B cell (primary cell): ENCODE measurements at regions not wholly inside any gene's neighbourhood (a gene's known extent, or its start where the extent isn't known, plus 50 kb on each side); places are given as distances from the start of the nearest gene placed in this dataset.

Experiments used
- ATAC-seq: fragments of 200-7000 bp; cut with Tn5 transposase; one replicate; pipeline ENCODE4 v1.10.0; 2021; ENCODE audit warnings: low read depth, mild to moderate bottlenecking, moderate number of reproducible peaks, moderate library complexity
- CTCF ChIA-PET: fragments of 350-600 bp; sonication (Branson Sonifier 250); formaldehyde crosslinking; loops from one replicate; lab custom pipeline; 2021; ENCODE audit warnings: antibody characterized with exemption, inconsistent platforms; lab: Charles Lee
- POLR2A ChIA-PET: fragments of 350-600 bp; sonication (Branson Sonifier 250); formaldehyde crosslinking; loops from one replicate; lab custom pipeline; 2021; ENCODE audit warnings: antibody characterized with exemption; lab: Charles Lee
- DNase-seq: peaks from one replicate; pipeline ENCODE4 v3.0.0; 2013
- H2AFZ ChIP-seq: 2 replicates; pipeline ENCODE4 v1.6.1; 2012; ENCODE audit warnings: mild to moderate bottlenecking, low read depth, low read length; ENCODE audit not compliant: insufficient read depth, poor library complexity, severe bottlenecking
- H3K27ac ChIP-seq, 2 donors: 1 replicate in 1 of 2; 2 replicates in 1 of 2; pipeline ENCODE4 v1.5.1; 2012 to 2013; ENCODE audit warnings: low read length in 2 of 2, mild to moderate bottlenecking in 2 of 2, moderate library complexity in 1 of 2
- H3K27me3 ChIP-seq, 4 experiments: fragments of 200-600 bp in 1 of 4; sonication (generic) in 1 of 4; replicated peaks in 1 of 4; 1 replicate in 2 of 4; 2 replicates in 2 of 4; pipeline versions ENCODE4 v1.6.1 to v1.7.0; 2013 to 2016; ENCODE audit warnings: low read length in 3 of 4, mild to moderate bottlenecking in 2 of 4, mixed read lengths in 1 of 4, moderate library complexity in 1 of 4; ENCODE audit not compliant: insufficient read depth in 4 of 4, control insufficient read depth in 3 of 4; ENCODE audit errors: control extremely low read depth in 1 of 4
- H3K36me3 ChIP-seq, 2 experiments: replicated peaks in 1 of 2; 1 replicate in 1 of 2; 2 replicates in 1 of 2; pipeline versions ENCODE4 v1.6.1 to v1.7.1; 2013; ENCODE audit warnings: low read length in 1 of 2; ENCODE audit not compliant: insufficient read depth in 2 of 2, control insufficient read depth in 1 of 2; ENCODE audit errors: control extremely low read depth in 1 of 2, extremely low read depth in 1 of 2
- H3K4me1 ChIP-seq, 2 donors: fragments of 200-600 bp in 1 of 2; sonication (generic) in 1 of 2; 1 replicate in 1 of 2; 2 replicates in 1 of 2; pipeline versions ENCODE4 v1.5.1 to v1.6.1; 2013 to 2017; ENCODE audit warnings: low read length in 2 of 2; ENCODE audit not compliant: control insufficient read depth in 2 of 2, insufficient read depth in 2 of 2
- H3K4me2 ChIP-seq: replicated peaks from 2 replicates; pipeline ENCODE3; 2012; ENCODE audit warnings: mild to moderate bottlenecking, low read depth, low read length; ENCODE audit not compliant: poor library complexity, severe bottlenecking
- H3K4me3 ChIP-seq, 5 experiments: fragments of 200-600 bp in 1 of 5; sonication (generic) in 1 of 5; 1 replicate in 3 of 5; 2 replicates in 2 of 5; pipeline versions ENCODE4 v1.5.1 to v1.7.0; 2011 to 2016; ENCODE audit warnings: low read length in 4 of 5, mild to moderate bottlenecking in 4 of 5, low read depth in 2 of 5, control low read depth in 1 of 5, moderate library complexity in 1 of 5; ENCODE audit not compliant: insufficient read depth in 1 of 5; ENCODE audit errors: control extremely low read depth in 1 of 5, extremely low read depth in 1 of 5
- H3K79me2 ChIP-seq: fragments of 200-600 bp; sonication (generic); one replicate; pipeline ENCODE4 v1.6.0; 2016; ENCODE audit warnings: low read length; ENCODE audit not compliant: control insufficient read depth, insufficient read depth
- H3K9ac ChIP-seq: fragments of 200-600 bp; sonication (generic); 2 replicates; pipeline ENCODE4 v1.6.1; 2017; ENCODE audit warnings: mild to moderate bottlenecking, low read length, moderate library complexity
- H3K9me3 ChIP-seq, 3 donors: one replicate each; pipeline versions ENCODE4 v1.6.1 to v1.7.1; 2013; ENCODE audit warnings: low read length in 2 of 3; ENCODE audit not compliant: control insufficient read depth in 2 of 3, insufficient read depth in 1 of 3; ENCODE audit errors: control extremely low read depth in 1 of 3
- H4K20me1 ChIP-seq: 2 replicates; pipeline ENCODE4 v1.6.0; 2012; ENCODE audit warnings: mild to moderate bottlenecking, low read length; ENCODE audit not compliant: insufficient read depth, control insufficient read depth, poor library complexity, severe bottlenecking
- H3K27ac Mint-ChIP-seq: one replicate; pipeline ENCODE4 v1.8.0; 2021; ENCODE audit warnings: mixed read lengths
- H3K27me3 Mint-ChIP-seq: one replicate; pipeline ENCODE4 v1.8.0; 2021; ENCODE audit warnings: mixed read lengths
- H3K4me1 Mint-ChIP-seq: one replicate; pipeline ENCODE4 v1.8.0; 2021; ENCODE audit warnings: mixed read lengths
- H3K4me3 Mint-ChIP-seq: one replicate; pipeline ENCODE4 v1.8.0; 2021; ENCODE audit warnings: mixed read lengths
- H3K9me3 Mint-ChIP-seq: one replicate; pipeline ENCODE4 v1.8.0; 2022; ENCODE audit warnings: mixed read lengths; ENCODE audit not compliant: insufficient read depth
- CTCF ChIP-seq: fragments of 200-600 bp; IDR thresholded peaks from one replicate; pipeline ENCODE4 v1.8.0; 2022; ENCODE audit warnings: antibody characterized with exemption, mild to moderate bottlenecking
- EZH2 ChIP-seq: IDR thresholded peaks from 2 replicates; pipeline ENCODE4 v1.6.1; 2012; ENCODE audit warnings: borderline replicate concordance, low read depth, mild to moderate bottlenecking, moderate library complexity, low read length; ENCODE audit not compliant: insufficient read depth, poor library complexity, severe bottlenecking
- WGBS: methylation state at CpG from one replicate; pipeline ENCODE4 v1.1.5; 2013; ENCODE audit warnings: missing lambda C conversion rate; ENCODE audit not compliant: insufficient coverage; 5-methylcytosine and 5-hydroxymethylcytosine counted together
- intact Hi-C: fragments of 100-400 bp; cut with micrococcal nuclease; formaldehyde crosslinking; loops from one replicate; pipeline ENCODE4 v1.10.0; 2022

- ChIA-PET CTCF (no interaction called here), POLR2A (no interaction called here)
- Mint-ChIP-seq H3K4me3 (no peak overlapping the region), H3K4me1 (no peaks in the 10 kb centered on the region), H3K27ac (no peak overlapping the region), H3K27me3 (no peaks in the 10 kb centered on the region), H3K9me3 (peaks cover 4% of the 10 kb centered on the region)
- no peaks in the 10 kb centered on the region for H3K27me3 ChIP-seq
- no peak for ATAC-seq
- DNase-seq = no peak
- no peaks in the 10 kb centered on the region for H3K79me2 ChIP-seq
- no peak overlapping the region for H2AFZ ChIP-seq
- H3K4me3 ChIP-seq = no peak overlapping the region
- intact Hi-C loops = no loop called here
- no peaks in the 10 kb centered on the region for H3K4me1 ChIP-seq
- H4K20me1 ChIP-seq = no peaks in the 10 kb centered on the region
- H3K27ac ChIP-seq = no peak overlapping the region
- no peak overlapping the region for H3K9ac ChIP-seq
- TF ChIP-seq CTCF = no peak
- no peak for TF ChIP-seq EZH2
- H3K9me3 ChIP-seq = peaks cover under 1 to 12% (median 5%) of the 10 kb centered on the region in 3 donors
- no peak overlapping the region for H3K4me2 ChIP-seq
- no peaks in the 10 kb centered on the region for H3K36me3 ChIP-seq
Measured at GRCh38 chr6:23140871-23141270, 571.5 kb downstream of the HDGFL1 start.

GRCh38 chr6:23145781-23146180, 576.4 kb downstream of the HDGFL1 start:
- no peak overlapping the region for H3K9ac ChIP-seq
- ATAC-seq = no peak
- WGBS = 80% methylated on average over 1 of the region's 2 CpGs
- Mint-ChIP-seq H3K9me3 (no peaks in the 10 kb centered on the region), H3K4me3 (no peak overlapping the region), H3K27me3 (no peaks in the 10 kb centered on the region), H3K4me1 (no peaks in the 10 kb centered on the region), H3K27ac (no peak overlapping the region)
- intact Hi-C loops = no loop called here
- CTCF ChIA-PET = no interaction called here
- no peak overlapping the region for H3K4me3 ChIP-seq
- no peak overlapping the region for H3K27ac ChIP-seq
- TF ChIP-seq EZH2 = no peak
- TF ChIP-seq CTCF = no peak
- no peaks in the 10 kb centered on the region for H3K79me2 ChIP-seq
- H2AFZ ChIP-seq = no peak overlapping the region
- POLR2A ChIA-PET = no interaction called here
- H3K36me3 ChIP-seq = no peaks in the 10 kb centered on the region
- no peaks in the 10 kb centered on the region for H3K27me3 ChIP-seq
- no peak overlapping the region for H3K4me2 ChIP-seq
- H3K9me3 ChIP-seq = no peaks in the 10 kb centered on the region
- H3K4me1 ChIP-seq = no peaks in the 10 kb centered on the region
- H4K20me1 ChIP-seq = no peaks in the 10 kb centered on the region
- no peak for DNase-seq
